Inferior parietal cortex (tissue), 1 donor: ENCODE measurements at regions not wholly inside any gene's neighbourhood (a gene's known extent, or its start where the extent isn't known, plus 50 kb on each side); places are given as distances from the start of the nearest gene placed in this dataset.
"Not testable (repeated sequence)": the region's sequence is repeated elsewhere in the genome, so short reads cannot be mapped to it uniquely, and the experiment has no call there.

Experiments used
- DNase-seq: peaks from one replicate; pipeline ENCODE4 v3.0.0-alpha.2; 2016; ENCODE audit errors: extremely low spot score

GRCh38 chr5:19193631-19194030 is 794.4 kb downstream of the CDH18 start:
- DNase-seq = no peak

GRCh38 chr5:19196631-19197030 is 791.4 kb downstream of the CDH18 start:
- DNase-seq = no peak

GRCh38 chr5:19200251-19200650 is 787.7 kb downstream of the CDH18 start:
- DNase-seq = no peak

GRCh38 chr5:19208397-19208796 is 779.6 kb downstream of the CDH18 start:
- DNase-seq = no peak

- DNase-seq = no peak
Observed at GRCh38 chr5:19210886-19211285, 777.1 kb downstream of the CDH18 start.

GRCh38 chr5:19229179-19229835 is 758.7 kb downstream of the CDH18 start:
- no peak for DNase-seq

GRCh38 chr5:19233573-19233972 is 754.4 kb downstream of the CDH18 start:
- DNase-seq = no peak

GRCh38 chr5:19235101-19235584 is 752.9 kb downstream of the CDH18 start:
- no peak for DNase-seq

GRCh38 chr5:19240170-19240569 is 747.8 kb downstream of the CDH18 start:
- DNase-seq = no peak

GRCh38 chr5:19241690-19242089 is 746.3 kb downstream of the CDH18 start:
- DNase-seq = no peak

- not testable (repeated sequence) for DNase-seq
Observed at GRCh38 chr5:19246191-19246590, 741.8 kb downstream of the CDH18 start.

- DNase-seq = no peak
Observed at GRCh38 chr5:19247302-19247701, 740.7 kb downstream of the CDH18 start.

GRCh38 chr5:19256036-19256435 is 732.0 kb downstream of the CDH18 start:
- DNase-seq = no peak

GRCh38 chr5:19258686-19259085 is 729.3 kb downstream of the CDH18 start:
- no peak for DNase-seq

GRCh38 chr5:19261879-19262278 is 726.1 kb downstream of the CDH18 start:
- no peak for DNase-seq

GRCh38 chr5:19264821-19265220 is 723.2 kb downstream of the CDH18 start:
- no peak for DNase-seq

- no peak for DNase-seq
Observed at GRCh38 chr5:19266791-19267190, 721.2 kb downstream of the CDH18 start.

GRCh38 chr5:19270153-19270552 is 717.8 kb downstream of the CDH18 start:
- DNase-seq = no peak

GRCh38 chr5:19274578-19274977 is 713.4 kb downstream of the CDH18 start:
- no peak for DNase-seq

- DNase-seq = no peak
Observed at GRCh38 chr5:19285286-19285685, 702.7 kb downstream of the CDH18 start.

- not testable (repeated sequence) for DNase-seq
Observed at GRCh38 chr5:19287548-19288277, 700.3 kb downstream of the CDH18 start.

GRCh38 chr5:19288311-19288710 is 699.7 kb downstream of the CDH18 start:
- not testable (repeated sequence) for DNase-seq

GRCh38 chr5:19297934-19298333 is 690.1 kb downstream of the CDH18 start:
- DNase-seq = no peak
